ENCODE measurements at regions not wholly inside any gene's neighbourhood (a gene's known extent, or its start where the extent isn't known, plus 50 kb on each side); places are given as distances from the start of the nearest gene placed in this dataset.

- DNase-seq, result no peak
- ATAC-seq, result no peak
- Histone ChIP-seq H3K36me3 (no peaks in the 10 kb centered on the region), H3K27me3 (no peaks in the 10 kb centered on the region), H3K4me3 (no peak overlapping the region), H3K27ac (no peak overlapping the region), H3K9me3 (no peaks in the 10 kb centered on the region), H3K4me1 (peaks cover 0 to 9% (median 0%) of the 10 kb centered on the region in 12 donors)
- intact Hi-C loops (cut with DNase I), result loop anchor here in 9 of 10 donors (2.0 to 10.0 kb wide), 5 partner anchors 175 to 625 kb away; no protein-coding TSS in a partner anchor
- WGBS, 4 donors, result 87 to 90% (median 89%) methylated on average over 5 of the region's 5 CpGs
- TF ChIP-seq POLR2A (IDR thresholded peaks at IDR 0.05) (no peak), CTCF (IDR thresholded peaks at IDR 0.05) (no peak)
Observed at GRCh38 chr5:138640138-138640537, 64.9 kb upstream of the HSPA9 start.

GRCh38 chr5:138639326-138639725 lies 64.1 kb upstream of the HSPA9 start:
- no peak for TF ChIP-seq POLR2A (IDR thresholded peaks at IDR 0.05)
- TF ChIP-seq CTCF (IDR thresholded peaks at IDR 0.05), result no peak
- Histone ChIP-seq H3K36me3 (no peaks in the 10 kb centered on the region), H3K4me1 (peaks cover 0 to 15% (median 0%) of the 10 kb centered on the region in 12 donors), H3K27ac (no peak overlapping the region), H3K4me3 (no peak overlapping the region), H3K9me3 (no peaks in the 10 kb centered on the region), H3K27me3 (no peaks in the 10 kb centered on the region)
- no peak for ATAC-seq
- no peak for DNase-seq
- intact Hi-C loops (cut with DNase I), result no loop called here
- 81 to 86% (median 83%) methylated on average over 3 of the region's 3 CpGs for WGBS, 4 donors

- intact Hi-C loops (cut with DNase I), result no loop called here
- H3K9me3 ChIP-seq, result no peaks in the 10 kb centered on the region
- no peak overlapping the region for H3K4me3 ChIP-seq
- H3K27ac ChIP-seq, result no peak overlapping the region
- no peak for DNase-seq
- TF ChIP-seq POLR2A (IDR thresholded peaks at IDR 0.05) (no peak), CTCF (IDR thresholded peaks at IDR 0.05) (no peak)
- WGBS, 4 donors, result 95 to 98% (median 97%) methylated on average over 4 of the region's 4 CpGs
- ATAC-seq, result no peak
- H3K27me3 ChIP-seq, result no peaks in the 10 kb centered on the region
- peaks cover 0 to 20% (median 0%) of the 10 kb centered on the region in 12 donors for H3K4me1 ChIP-seq
- H3K36me3 ChIP-seq, result no peaks in the 10 kb centered on the region
Observed at GRCh38 chr5:138637256-138637655, 62.1 kb upstream of the HSPA9 start.

- DNase-seq, result no peak
- WGBS, 4 donors, result 85 to 93% (median 88%) methylated on average over 5 of the region's 5 CpGs
- Histone ChIP-seq H3K27me3 (no peaks in the 10 kb centered on the region), H3K4me1 (peaks cover 0 to 16% (median 0%) of the 10 kb centered on the region in 12 donors), H3K4me3 (no peak overlapping the region), H3K9me3 (no peaks in the 10 kb centered on the region), H3K36me3 (no peaks in the 10 kb centered on the region), H3K27ac (no peak overlapping the region)
- ATAC-seq, result no peak
- intact Hi-C loops (cut with DNase I), result no loop called here
- TF ChIP-seq CTCF (IDR thresholded peaks at IDR 0.05) (no peak), POLR2A (IDR thresholded peaks at IDR 0.05) (no peak)
Observed at GRCh38 chr5:138636398-138636944, 61.3 kb upstream of the HSPA9 start.
